A204.1 (cell line): ENCODE measurements at regions not wholly inside any gene's neighbourhood (a gene's known extent, or its start where the extent isn't known, plus 50 kb on each side); places are given as distances from the start of the nearest gene placed in this dataset.
"Not testable (repeated sequence)": the region's sequence is repeated elsewhere in the genome, so short reads cannot be mapped to it uniquely, and the experiment has no call there.

Experiments used
- FAIRE-seq: peaks from 2 replicates; lab custom pipeline; 2012; peaks lifted over from hg19 to GRCh38; lab: Jason Lieb, UNC

DNA sequence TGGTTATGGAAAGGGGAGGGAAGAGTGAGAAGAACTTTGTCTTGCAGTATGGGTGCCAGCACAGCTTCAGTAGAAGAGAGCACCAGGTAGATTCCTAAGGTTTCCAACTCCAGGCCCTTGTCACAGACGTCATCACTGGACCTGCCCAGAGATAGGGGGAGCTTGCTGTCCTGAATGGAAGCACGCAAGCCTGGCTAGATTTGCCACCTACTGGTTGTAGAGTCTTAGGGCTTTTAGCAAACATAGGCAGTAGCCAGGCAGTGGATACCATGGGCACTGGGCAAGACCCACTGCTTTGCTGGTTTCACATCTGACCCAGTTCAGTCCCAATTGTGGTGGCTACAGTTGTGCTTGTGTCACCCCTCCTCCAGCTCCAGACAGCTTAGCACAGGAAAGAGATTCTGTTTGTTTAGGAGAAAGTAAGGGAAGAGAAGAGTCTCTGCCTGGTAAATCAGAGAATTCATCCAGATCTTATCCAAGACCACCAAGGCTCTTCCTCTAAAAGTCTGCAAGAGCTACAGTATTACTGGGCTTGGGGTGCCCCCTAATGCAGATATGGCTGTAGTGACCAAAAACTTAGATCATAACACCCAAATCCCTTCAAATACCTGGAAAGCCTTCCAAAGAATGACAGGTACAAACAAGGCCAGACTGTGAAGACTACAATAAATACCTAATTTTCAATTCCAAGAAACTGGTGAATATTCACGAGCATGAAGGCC, 158.9 kb downstream of the HINT1 start:
- no peak for FAIRE-seq

DNA sequence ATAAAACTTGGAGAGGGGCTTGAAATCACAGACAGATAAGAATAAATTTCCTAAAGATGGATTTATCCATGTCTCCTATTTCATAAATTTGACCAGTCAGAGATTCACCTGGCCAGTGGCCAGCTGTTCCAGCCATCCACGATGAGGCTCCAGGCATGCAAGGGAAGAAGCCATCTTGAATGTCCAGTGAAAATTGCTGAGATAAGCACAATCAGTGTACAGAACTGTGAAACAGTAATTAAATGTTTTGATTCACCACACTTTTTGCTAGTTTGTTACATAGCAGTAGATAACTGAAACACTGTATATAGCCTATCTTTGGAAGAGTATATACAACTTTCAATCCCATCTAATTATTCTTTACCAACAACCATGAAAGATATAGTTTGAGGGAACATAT, 163.5 kb downstream of the HINT1 start:
- no peak for FAIRE-seq

DNA sequence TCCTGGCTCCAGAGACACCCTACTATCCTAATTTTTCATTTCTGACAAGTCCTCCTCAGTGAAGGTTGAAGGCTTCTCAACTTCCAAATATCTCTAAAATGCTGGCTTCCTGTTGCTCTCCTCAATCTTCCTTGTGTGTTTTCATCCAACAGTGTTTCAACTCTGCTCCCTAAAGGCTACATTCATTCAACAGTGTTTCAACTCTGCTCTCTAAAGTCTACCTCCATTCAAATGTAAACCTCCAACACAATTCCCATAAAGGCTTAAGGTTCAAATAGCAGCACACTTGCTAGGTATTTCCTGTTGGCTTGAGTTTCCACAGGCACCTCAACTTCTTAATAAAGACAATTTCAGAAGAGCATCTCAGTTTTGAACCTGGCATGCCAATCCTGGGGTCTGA, 164.8 kb downstream of the HINT1 start:
- FAIRE-seq = no peak

DNA sequence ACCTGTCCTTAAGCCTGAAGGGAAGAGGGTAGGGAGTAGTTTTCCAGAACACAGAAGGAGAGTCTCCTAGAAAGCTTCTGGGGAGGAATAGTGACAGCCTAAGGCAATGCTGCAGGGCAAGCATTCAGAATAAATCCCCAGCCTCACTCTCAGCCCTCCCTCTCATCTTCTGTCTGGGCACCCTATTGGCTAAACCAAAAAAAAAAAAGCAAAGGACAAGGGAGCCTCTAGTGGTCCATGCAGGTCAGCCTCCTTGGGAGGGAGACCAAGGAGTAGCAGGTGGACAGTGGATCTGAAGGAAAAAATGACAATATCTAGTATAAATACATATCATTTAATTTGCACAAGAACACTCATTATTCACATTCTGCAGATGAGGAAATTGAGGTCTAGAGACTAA, 168.3 kb downstream of the HINT1 start:
- FAIRE-seq = not testable (repeated sequence)

DNA sequence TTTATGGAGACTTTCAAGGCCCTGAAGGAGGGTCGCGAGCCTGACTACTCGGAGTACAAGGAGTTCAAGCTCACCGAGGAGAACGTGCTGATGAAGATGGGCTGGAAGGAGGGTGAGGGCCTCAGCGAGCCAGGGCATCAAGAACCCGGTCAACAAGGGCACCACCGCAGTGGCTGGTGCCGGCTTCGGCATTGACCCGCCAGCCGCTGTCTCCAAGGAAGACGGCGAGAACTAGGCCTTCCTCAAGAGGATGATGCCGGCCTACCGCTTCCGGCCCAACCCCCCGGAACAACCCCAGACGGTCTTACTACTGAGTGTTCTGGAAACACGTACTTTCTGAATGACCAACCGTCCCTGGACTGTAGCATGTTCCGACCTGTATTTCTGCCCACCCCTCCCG, 169.2 kb downstream of the HINT1 start:
- no peak for FAIRE-seq

DNA sequence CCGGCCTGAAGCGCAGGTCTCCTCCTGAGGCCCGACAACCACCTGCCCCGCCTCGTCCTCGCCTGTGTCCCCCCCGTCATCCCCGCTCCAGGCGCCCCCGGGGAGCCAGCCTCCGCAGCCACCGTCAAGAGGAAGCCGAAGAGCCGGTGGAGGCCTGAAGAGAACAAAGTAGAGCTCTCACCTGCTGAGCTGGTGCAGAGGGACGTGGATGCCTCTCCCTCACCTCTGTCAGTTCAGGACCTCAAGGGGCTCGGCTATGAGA, 169.9 kb downstream of the HINT1 start:
- FAIRE-seq = no peak

- no peak for FAIRE-seq
These were observed 170.4 kb downstream of the HINT1 start for GRCh38 chr5:130994496-130995253.

GRCh38 chr5:130992621-130993020, 172.4 kb downstream of the HINT1 start:
- no peak for FAIRE-seq

- FAIRE-seq = no peak
These were observed 173.0 kb downstream of the HINT1 start for GRCh38 chr5:130992095-130992494.

GRCh38 chr5:130985776-130986175, 179.3 kb downstream of the HINT1 start:
- no peak for FAIRE-seq

DNA sequence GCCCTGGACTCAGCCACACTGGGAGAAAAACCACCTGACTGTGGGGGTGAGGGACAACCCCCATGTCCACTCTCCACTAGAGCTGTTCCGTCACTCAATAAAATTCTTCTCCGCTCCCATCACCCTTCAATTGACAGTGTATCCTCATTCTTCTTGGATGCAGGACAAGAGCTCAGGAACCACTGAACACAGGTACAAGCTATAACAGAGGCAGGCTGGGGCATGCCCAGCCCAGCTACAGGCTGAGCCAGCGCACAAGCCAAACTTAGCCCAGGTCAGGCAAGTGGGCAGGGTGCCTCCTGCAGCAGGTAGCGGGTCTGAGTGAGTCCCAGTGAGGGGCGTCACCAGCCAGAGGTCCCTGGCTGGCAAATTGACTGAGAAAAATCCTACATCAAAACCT, 183.4 kb downstream of the HINT1 start:
- FAIRE-seq = no peak

DNA sequence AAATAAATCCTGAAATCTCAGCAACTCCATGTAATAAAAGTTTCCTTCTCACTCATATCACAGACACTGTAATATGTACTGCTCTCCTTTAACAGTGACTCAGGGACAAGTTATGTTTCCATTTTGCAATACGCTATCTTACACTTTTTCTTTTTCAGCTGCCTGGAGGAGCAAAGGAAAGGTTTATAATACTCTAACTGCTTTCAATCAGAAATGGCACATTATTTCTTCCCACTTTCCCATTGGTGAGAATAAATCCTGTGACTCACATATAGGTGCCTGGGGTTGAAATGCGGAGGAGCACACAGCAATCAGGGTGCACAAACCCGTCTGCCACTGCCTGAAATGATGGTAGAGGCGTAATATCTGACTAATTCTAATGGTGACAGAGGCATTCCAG, 186.6 kb downstream of the HINT1 start:
- no peak for FAIRE-seq

DNA sequence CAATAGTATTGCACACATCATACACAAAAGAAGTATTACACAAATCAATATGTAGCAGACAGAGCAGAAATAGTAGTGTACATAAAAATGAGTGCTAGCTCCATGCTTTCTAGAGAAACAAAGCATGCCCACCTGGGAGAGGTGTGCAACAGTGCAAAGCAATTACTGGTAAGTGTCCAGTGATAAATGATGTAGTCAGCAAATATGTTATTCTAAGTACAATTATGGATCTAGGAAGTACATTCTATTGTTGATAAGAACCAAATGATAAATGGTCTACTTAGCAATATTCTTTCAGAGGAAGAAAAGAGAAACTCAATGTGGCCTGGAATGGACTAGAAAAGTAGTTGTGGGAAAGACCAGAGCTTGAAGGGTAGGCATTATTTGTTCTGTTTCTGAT, 188.6 kb downstream of the HINT1 start:
- no peak for FAIRE-seq

DNA sequence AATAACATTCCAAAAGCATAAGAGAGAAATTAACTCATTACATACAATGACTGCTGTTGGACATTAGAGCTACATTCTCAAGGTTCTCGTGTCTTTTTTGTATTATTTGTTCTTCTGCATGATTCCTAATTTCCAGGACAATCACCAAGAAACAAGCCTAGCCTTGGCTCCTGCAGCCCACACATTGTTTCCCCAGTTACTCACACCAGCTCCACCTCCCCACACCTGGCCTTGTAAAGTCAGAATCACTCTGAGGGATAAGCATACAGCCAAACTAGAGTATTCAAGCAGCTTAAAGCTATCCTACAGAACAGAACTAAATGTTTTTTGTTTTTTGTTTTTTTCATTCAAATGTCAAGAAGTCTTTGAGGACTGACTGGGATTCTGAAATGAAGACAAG, 189.2 kb downstream of the HINT1 start:
- FAIRE-seq = no peak

DNA sequence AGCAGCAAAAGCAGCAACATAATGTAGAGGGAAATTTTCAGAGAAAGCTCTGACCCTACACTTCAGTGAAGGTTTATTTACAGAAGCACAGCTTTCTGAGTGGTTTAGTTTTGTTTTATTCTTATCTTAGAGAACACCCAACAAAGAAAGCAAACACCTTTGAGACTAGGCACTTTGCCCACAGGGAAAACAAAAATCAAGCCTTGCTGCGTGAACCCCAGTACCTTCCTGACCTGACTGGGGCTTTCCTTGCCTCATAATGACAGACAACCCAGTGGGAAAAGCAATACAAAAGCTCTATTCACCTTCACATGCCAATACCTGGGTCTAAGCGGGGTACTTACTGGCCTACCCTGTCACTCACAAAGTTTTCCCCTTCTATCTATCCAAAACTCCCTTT, 189.8 kb downstream of the HINT1 start:
- FAIRE-seq = no peak

DNA sequence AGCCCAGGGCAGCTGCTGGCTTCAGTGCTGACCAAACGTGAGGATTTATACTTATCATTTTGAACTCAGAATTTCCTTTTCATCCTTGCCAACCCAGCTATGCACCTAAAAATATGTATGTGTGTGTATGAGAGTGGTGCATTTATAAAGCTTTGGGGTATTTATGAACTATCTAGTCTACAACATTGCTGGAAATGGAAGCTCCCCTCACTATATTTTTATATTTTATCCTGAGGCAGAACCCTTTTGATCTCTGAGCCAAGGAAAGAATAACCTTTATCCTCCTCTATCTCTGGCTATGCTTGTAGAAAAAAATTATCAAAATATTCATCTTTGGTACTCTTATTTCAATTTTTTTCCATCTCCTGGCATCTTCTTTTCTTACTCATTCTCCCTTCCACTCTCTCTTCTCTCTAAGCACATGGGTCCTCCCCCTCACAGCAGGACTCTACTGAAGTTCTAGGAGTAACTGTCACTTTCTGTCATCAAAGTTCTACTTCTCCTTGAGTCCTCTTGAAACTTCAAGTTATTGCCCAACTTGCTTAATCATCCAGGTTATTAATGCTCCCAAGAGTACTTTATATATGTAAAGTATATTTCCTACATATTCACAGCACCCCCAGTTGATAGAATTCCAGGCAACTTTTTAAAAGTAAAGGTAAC, 190.9 kb downstream of the HINT1 start:
- no peak for FAIRE-seq

- FAIRE-seq = no peak
These were observed 198.0 kb downstream of the HINT1 start for GRCh38 chr5:130966990-130967525.

DNA sequence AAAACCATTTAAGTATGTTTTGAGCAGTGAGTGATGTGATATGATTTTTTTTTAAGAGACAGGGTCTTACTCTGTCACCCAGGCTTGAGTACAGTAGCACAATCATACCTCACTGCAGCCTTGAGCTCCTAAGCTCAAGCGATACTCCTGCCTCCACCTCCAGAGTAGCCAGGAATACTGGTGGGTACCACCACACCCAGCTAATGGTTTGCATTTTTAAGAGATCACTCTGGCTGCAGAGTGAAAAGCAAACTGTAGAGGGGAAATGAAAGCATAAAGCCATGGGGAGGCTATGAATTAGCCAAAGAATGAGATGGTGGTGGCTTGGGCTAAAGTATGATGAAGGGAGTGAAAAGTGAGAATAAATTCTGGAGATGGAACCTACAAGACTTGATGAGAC, 199.1 kb downstream of the HINT1 start:
- FAIRE-seq = no peak

DNA sequence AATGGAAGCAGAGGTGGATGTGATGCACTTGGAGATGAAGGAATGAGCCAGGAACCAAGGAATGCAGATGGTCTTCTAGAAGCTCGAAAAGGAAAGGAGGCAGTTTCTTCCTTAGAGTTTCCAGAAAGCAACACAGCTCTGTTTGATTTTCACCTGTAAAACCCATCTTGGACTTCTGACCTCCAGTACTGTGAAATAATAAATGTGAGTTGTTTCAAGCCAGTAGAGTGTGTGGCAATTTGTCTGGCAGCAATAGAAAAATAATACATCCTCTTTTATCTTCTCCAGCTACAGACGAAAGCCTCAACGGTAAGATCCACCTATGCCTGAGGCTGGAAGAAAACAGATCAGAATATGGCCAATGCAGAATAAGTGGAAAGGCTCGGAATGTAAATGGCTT, 199.7 kb downstream of the HINT1 start:
- no peak for FAIRE-seq

DNA sequence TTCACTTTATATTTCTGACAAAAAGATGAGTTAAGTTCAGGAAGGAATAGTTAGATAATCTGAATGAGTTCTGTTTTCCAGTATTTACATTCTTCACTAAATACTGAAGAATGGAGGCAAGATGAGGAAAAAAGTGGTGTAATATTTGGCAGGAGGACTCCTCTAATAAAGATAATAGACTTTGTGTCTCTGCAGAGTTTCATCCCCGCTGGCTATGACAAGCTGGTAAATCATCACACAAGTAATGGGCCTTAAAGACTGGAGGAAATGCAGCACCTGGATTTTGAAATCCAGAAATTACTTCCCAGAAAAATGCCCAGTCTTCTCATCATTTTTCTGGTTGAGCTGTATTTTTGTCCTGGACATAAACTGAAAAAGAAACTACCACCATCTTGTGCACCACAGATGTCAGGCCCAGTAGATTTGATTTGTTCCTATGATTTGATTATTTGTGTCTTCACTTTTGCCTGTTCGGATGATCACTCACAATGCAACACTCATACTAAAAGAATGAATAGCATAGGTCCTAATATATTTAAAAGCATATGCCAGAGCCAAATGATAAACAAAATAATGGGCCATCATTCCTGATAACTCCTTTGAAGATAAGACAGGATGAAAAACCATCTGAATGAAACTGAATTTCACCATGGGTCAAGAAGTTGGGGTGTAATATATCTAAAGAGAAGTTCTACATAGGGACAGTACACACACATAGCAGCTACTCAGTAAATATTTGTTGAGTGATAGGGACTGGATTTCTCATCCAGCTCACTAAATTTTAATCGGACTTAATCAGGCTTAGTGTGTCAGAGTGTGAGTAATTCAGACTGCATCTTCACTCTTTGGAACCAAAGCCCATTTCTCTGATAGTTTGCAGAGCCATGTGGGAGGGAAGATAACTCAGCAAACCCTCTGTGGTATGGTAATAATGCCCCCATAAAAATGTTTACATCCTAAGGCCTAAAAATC, 200.5 kb downstream of the HINT1 start:
- no peak for FAIRE-seq

DNA sequence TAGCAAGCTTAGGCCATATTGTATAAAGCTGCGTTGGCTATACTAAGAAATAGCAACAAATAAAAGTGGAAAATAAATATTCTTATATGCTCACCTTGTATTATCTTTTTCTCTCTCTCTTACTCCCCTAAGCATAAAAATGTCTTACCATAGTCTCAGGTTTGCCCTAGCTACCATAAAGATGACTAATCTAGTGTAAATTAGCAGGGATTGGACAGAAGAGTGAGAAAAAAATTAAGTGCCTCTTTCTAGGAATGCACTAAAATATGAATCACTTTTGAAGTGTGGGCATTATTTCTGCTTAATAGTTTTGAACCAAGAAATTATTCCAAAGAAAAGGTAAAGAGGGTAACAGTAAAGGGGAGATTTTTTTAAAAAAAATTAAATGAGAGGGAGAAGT, 201.3 kb downstream of the HINT1 start:
- FAIRE-seq = no peak

- no peak for FAIRE-seq
These were observed 207.9 kb downstream of the HINT1 start for GRCh38 chr5:130957151-130957550.
